GM12892 (cell line): ENCODE measurements at regions not wholly inside any gene's neighbourhood (a gene's known extent, or its start where the extent isn't known, plus 50 kb on each side); places are given as distances from the start of the nearest gene placed in this dataset.
"Not testable (repeated sequence)": the region's sequence is repeated elsewhere in the genome, so short reads cannot be mapped to it uniquely, and the experiment has no call there.

ENCODE experiments used
- POLR2A ChIP-seq: IDR thresholded peaks from 2 replicates; pipeline ENCODE4 v1.6.1; 2011; ENCODE audit warnings: low read depth, low read length, control low read depth
- POLR2AphosphoS5 ChIP-seq: IDR thresholded peaks from 2 replicates; pipeline ENCODE4 v1.6.1; 2011; ENCODE audit warnings: low read depth, low read length, control low read depth

DNA sequence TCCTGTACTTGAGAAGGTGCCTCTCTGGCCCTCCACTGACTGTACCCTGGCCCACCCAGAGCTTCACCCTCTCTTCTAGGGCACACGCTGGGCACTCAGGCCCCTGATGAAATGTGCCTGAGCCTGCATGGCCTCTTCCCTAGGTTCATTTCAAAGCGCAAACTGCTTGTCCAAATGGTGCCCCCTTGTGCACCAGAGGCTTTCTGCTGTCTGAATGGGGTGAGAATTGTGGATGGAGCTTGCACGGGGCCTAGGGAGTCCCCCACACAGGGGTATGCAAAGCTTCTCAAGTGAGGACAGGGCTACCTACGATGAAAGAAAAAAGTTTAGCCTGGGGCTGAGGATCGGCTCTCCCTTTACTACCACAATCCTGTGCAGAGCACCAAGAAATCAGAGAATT, 116.9 kb upstream of the ZNF337 start:
- TF ChIP-seq POLR2A, POLR2AphosphoS5: not testable (repeated sequence)
